Loucy (cell line): ENCODE measurements at regions not wholly inside any gene's neighbourhood (a gene's known extent, or its start where the extent isn't known, plus 50 kb on each side); places are given as distances from the start of the nearest gene placed in this dataset.

Source experiments
- H2AFZ ChIP-seq: fragments of 200-600 bp; sonication (generic); 2 replicates; pipeline ENCODE4 v1.6.0; 2016; ENCODE audit warnings: antibody characterized with exemption, mild to moderate bottlenecking, low read length, moderate library complexity
- H3F3A ChIP-seq: fragments of 200-600 bp; 2 replicates; pipeline ENCODE4 v1.6.0; 2016; ENCODE audit warnings: antibody characterized with exemption, low read depth, mild to moderate bottlenecking
- H3K27me3 ChIP-seq: fragments of 200-600 bp; sonication (generic); 2 replicates; pipeline ENCODE4 v1.6.1; 2014; ENCODE audit warnings: low read length, mild to moderate bottlenecking; ENCODE audit not compliant: insufficient read depth, poor library complexity, severe bottlenecking
- H3K36me3 ChIP-seq: fragments of 200-600 bp; sonication (generic); 2 replicates; pipeline ENCODE4 v1.6.1; 2016; ENCODE audit warnings: low read length; ENCODE audit not compliant: insufficient read depth
- H3K4me1 ChIP-seq: fragments of 200-600 bp; sonication (generic); 2 replicates; pipeline ENCODE4 v1.5.1; 2014; ENCODE audit warnings: low read length, mild to moderate bottlenecking; ENCODE audit not compliant: insufficient read depth, poor library complexity, severe bottlenecking
- H3K4me2 ChIP-seq: fragments of 200-600 bp; sonication (generic); 2 replicates; pipeline ENCODE4 v1.6.0; 2014; ENCODE audit warnings: antibody characterized with exemption, low read length, low read depth, mild to moderate bottlenecking; ENCODE audit not compliant: poor library complexity, severe bottlenecking
- H3K4me3 ChIP-seq: fragments of 200-600 bp; sonication (generic); 2 replicates; pipeline ENCODE4 v1.5.1; 2014; ENCODE audit warnings: low read length, mild to moderate bottlenecking, mixed read lengths; ENCODE audit not compliant: poor library complexity, severe bottlenecking
- H3K79me2 ChIP-seq: fragments of 200-600 bp; sonication (generic); 2 replicates; pipeline ENCODE4 v1.6.1; 2014; ENCODE audit warnings: low read length; ENCODE audit not compliant: insufficient read depth
- H3K9ac ChIP-seq: fragments of 200-600 bp; sonication (generic); 2 replicates; pipeline ENCODE4 v1.6.0; 2014; ENCODE audit warnings: mild to moderate bottlenecking, low read depth, low read length, moderate library complexity; ENCODE audit not compliant: poor library complexity, severe bottlenecking
- H3K9me2 ChIP-seq: fragments of 200-600 bp; sonication (generic); replicated peaks from 2 replicates; pipeline ENCODE4 v1.6.1; 2016; ENCODE audit warnings: low read depth, low read length, mixed read lengths
- H3K9me3 ChIP-seq: fragments of 200-600 bp; sonication (generic); 2 replicates; pipeline ENCODE4 v1.6.1; 2014; ENCODE audit warnings: mild to moderate bottlenecking, antibody characterized with exemption, low read length, low read depth; ENCODE audit not compliant: insufficient read depth
- H4K20me1 ChIP-seq: fragments of 200-600 bp; sonication (generic); 2 replicates; pipeline ENCODE4 v1.6.0; 2014; ENCODE audit warnings: antibody characterized with exemption, low read length, mild to moderate bottlenecking; ENCODE audit not compliant: insufficient read depth, poor library complexity, severe bottlenecking
- CTCF ChIP-seq: fragments of 200-600 bp; sonication (generic); conservative IDR thresholded peaks from 2 replicates; pipeline ENCODE4 v1.5.1; 2014; ENCODE audit warnings: mild to moderate bottlenecking, antibody characterized with exemption, low read length
- EZH2phosphoT487 ChIP-seq: fragments of 200-600 bp; IDR thresholded peaks from 2 replicates; pipeline ENCODE4 v1.6.1; 2018; ENCODE audit warnings: antibody characterized with exemption, mild to moderate bottlenecking, moderate library complexity, borderline replicate concordance

GRCh38 chr11:70493891-70494290 lies 95.6 kb downstream of the CTTN start:
- Histone ChIP-seq H3K4me1 (no peaks in the 10 kb centered on the region), H3K4me3 (no peak overlapping the region), H3F3A (no peaks in the 10 kb centered on the region), H3K4me2 (no peak overlapping the region), H2AFZ (no peak overlapping the region), H3K27me3 (no peaks in the 10 kb centered on the region), H3K9ac (no peak overlapping the region), H4K20me1 (no peaks in the 10 kb centered on the region), H3K9me2 (no peaks in the 10 kb centered on the region), H3K79me2 (no peaks in the 10 kb centered on the region), H3K9me3 (peaks cover 16% of the 10 kb centered on the region; the same call in 1 of the 2 replicates), H3K36me3 (no peaks in the 10 kb centered on the region)
- no peak for TF ChIP-seq EZH2phosphoT487
- TF ChIP-seq CTCF, result no peak

GRCh38 chr11:70494559-70495350 lies 96.4 kb downstream of the CTTN start:
- Histone ChIP-seq H3K9me3 (peaks cover 16% of the 10 kb centered on the region; the same call in 1 of the 2 replicates), H3K27me3 (no peaks in the 10 kb centered on the region), H3K9ac (no peak overlapping the region), H4K20me1 (no peaks in the 10 kb centered on the region), H3K9me2 (no peaks in the 10 kb centered on the region), H3K4me1 (no peaks in the 10 kb centered on the region), H3K4me2 (no peak overlapping the region), H3F3A (no peaks in the 10 kb centered on the region), H3K36me3 (no peaks in the 10 kb centered on the region), H3K79me2 (no peaks in the 10 kb centered on the region), H2AFZ (no peak overlapping the region), H3K4me3 (no peak overlapping the region)
- TF ChIP-seq CTCF (no peak), EZH2phosphoT487 (no peak)

- no peaks in the 10 kb centered on the region for H3K9me2 ChIP-seq
- no peak overlapping the region for H3K4me3 ChIP-seq
- no peaks in the 10 kb centered on the region for H3F3A ChIP-seq
- no peaks in the 10 kb centered on the region for H3K4me1 ChIP-seq
- peaks cover 16% of the 10 kb centered on the region; the same call in 1 of the 2 replicates for H3K9me3 ChIP-seq
- H3K36me3 ChIP-seq, result no peaks in the 10 kb centered on the region
- TF ChIP-seq EZH2phosphoT487 (no peak), CTCF (no peak)
- H3K4me2 ChIP-seq, result no peak overlapping the region
- H4K20me1 ChIP-seq, result no peaks in the 10 kb centered on the region
- H3K79me2 ChIP-seq, result no peaks in the 10 kb centered on the region
- H3K27me3 ChIP-seq, result no peaks in the 10 kb centered on the region
- H3K9ac ChIP-seq, result no peak overlapping the region
- H2AFZ ChIP-seq, result no peak overlapping the region
These were observed 97.3 kb downstream of the CTTN start for GRCh38 chr11:70495351-70496310.
